GM23248 (cell line): ENCODE measurements at regions not wholly inside any gene's neighbourhood (a gene's known extent, or its start where the extent isn't known, plus 50 kb on each side); places are given as distances from the start of the nearest gene placed in this dataset.

Source experiments
- DNase-seq: peaks from one replicate; pipeline ENCODE4 v3.0.0-alpha.2; 2015
- H2AFZ ChIP-seq: fragments of 200-600 bp; sonication (generic); 2 replicates; pipeline ENCODE4 v1.6.1; 2016; ENCODE audit warnings: antibody characterized with exemption
- H3F3A ChIP-seq: fragments of 200-600 bp; sonication (generic); 2 replicates; pipeline ENCODE4 v1.6.1; 2016; ENCODE audit warnings: mild to moderate bottlenecking, antibody characterized with exemption, mixed run types; ENCODE audit not compliant: insufficient read depth
- H3K27ac ChIP-seq: fragments of 200-600 bp; sonication (generic); 2 replicates; pipeline ENCODE4 v1.5.1; 2016; ENCODE audit warnings: mild to moderate bottlenecking
- H3K27me3 ChIP-seq: fragments of 200-600 bp; sonication (generic); replicated peaks from 2 replicates; pipeline ENCODE4 v1.6.1; 2016; ENCODE audit warnings: mild to moderate bottlenecking; ENCODE audit not compliant: insufficient read depth
- H3K36me3 ChIP-seq: fragments of 200-600 bp; sonication (generic); 2 replicates; pipeline ENCODE4 v1.6.1; 2016; ENCODE audit warnings: low read depth, mild to moderate bottlenecking
- H3K4me1 ChIP-seq: fragments of 200-600 bp; sonication (generic); 2 replicates; pipeline ENCODE4 v1.6.1; 2016; ENCODE audit warnings: mild to moderate bottlenecking; ENCODE audit not compliant: insufficient read depth
- H3K4me2 ChIP-seq: fragments of 200-600 bp; sonication (generic); one replicate; pipeline ENCODE4 v1.6.1; 2016; ENCODE audit warnings: mild to moderate bottlenecking; ENCODE audit not compliant: unreplicated experiment
- H3K4me3 ChIP-seq: fragments of 200-600 bp; sonication (generic); 2 replicates; pipeline ENCODE4 v1.5.1; 2016; ENCODE audit warnings: mild to moderate bottlenecking
- H3K79me2 ChIP-seq: fragments of 200-600 bp; sonication (generic); 2 replicates; pipeline ENCODE4 v1.6.1; 2016; ENCODE audit warnings: mild to moderate bottlenecking; ENCODE audit not compliant: insufficient read depth
- H3K9ac ChIP-seq: fragments of 200-600 bp; sonication (generic); 2 replicates; pipeline ENCODE4 v1.6.1; 2016; ENCODE audit warnings: mild to moderate bottlenecking
- H3K9me2 ChIP-seq: fragments of 200-600 bp; sonication (generic); 2 replicates; pipeline ENCODE4 v1.6.1; 2016; ENCODE audit warnings: mixed run types, mild to moderate bottlenecking, moderate library complexity; ENCODE audit not compliant: insufficient read depth
- H3K9me3 ChIP-seq: fragments of 200-600 bp; sonication (generic); one replicate; pipeline ENCODE4 v1.6.1; 2017; ENCODE audit warnings: low read depth
- H4K20me1 ChIP-seq: fragments of 200-600 bp; sonication (generic); 2 replicates; pipeline ENCODE4 v1.6.0; 2016; ENCODE audit not compliant: insufficient read depth
- EZH2 ChIP-seq: fragments of 200-600 bp; sonication (generic); IDR thresholded peaks from 2 replicates; pipeline ENCODE4 v1.6.1; 2018; ENCODE audit warnings: antibody characterized with exemption, mild to moderate bottlenecking; ENCODE audit not compliant: insufficient read depth, poor library complexity, severe bottlenecking
- EZH2phosphoT487 ChIP-seq: fragments of 200-600 bp; sonication (generic); IDR thresholded peaks from 2 replicates; pipeline ENCODE4 v1.6.1; 2018; ENCODE audit warnings: antibody characterized with exemption, moderate library complexity, mild to moderate bottlenecking, low read depth; ENCODE audit not compliant: insufficient read depth
- WGBS, 2 experiments: methylation state at CpG; one replicate each; pipeline ENCODE4 v1.1.6; 2015 to 2017; ENCODE audit warnings: low lambda C conversion rate in 2 of 2, low coverage in 1 of 2; ENCODE audit errors: missing lambda C conversion rate in 2 of 2; 5-methylcytosine and 5-hydroxymethylcytosine counted together
- in situ Hi-C: fragments of 300-500 bp; cut with MboI; formaldehyde crosslinking; loops from 2 replicates; pipeline ENCODE4 v1.15.0; 2020

GRCh38 chr19:29048873-29049272, 164.1 kb downstream of the UQCRFS1 start:
- no peaks in the 10 kb centered on the region for H3K9me2 ChIP-seq
- WGBS, 2 experiments, result 31 to 44% methylated on average over 5 of the region's 5 CpGs
- H3K4me2 ChIP-seq, result no peak overlapping the region
- no peak overlapping the region for H3K27ac ChIP-seq
- no peaks in the 10 kb centered on the region for H3K27me3 ChIP-seq
- no peaks in the 10 kb centered on the region for H3K79me2 ChIP-seq
- H2AFZ ChIP-seq, result no peak overlapping the region
- in situ Hi-C loops, result no loop called here
- no peaks in the 10 kb centered on the region for H3K36me3 ChIP-seq
- no peaks in the 10 kb centered on the region for H3F3A ChIP-seq
- DNase-seq, result no peak
- no peak overlapping the region for H3K4me3 ChIP-seq
- TF ChIP-seq EZH2phosphoT487 (no peak), EZH2 (no peak)
- no peaks in the 10 kb centered on the region for H4K20me1 ChIP-seq
- H3K4me1 ChIP-seq, result no peaks in the 10 kb centered on the region
- no peak overlapping the region for H3K9ac ChIP-seq
- H3K9me3 ChIP-seq, result no peaks in the 10 kb centered on the region

GRCh38 chr19:29045679-29046254, 167.2 kb downstream of the UQCRFS1 start:
- Histone ChIP-seq H3K79me2 (no peaks in the 10 kb centered on the region), H3K9ac (no peak overlapping the region), H3K27me3 (no peaks in the 10 kb centered on the region), H4K20me1 (no peaks in the 10 kb centered on the region), H3K9me2 (no peaks in the 10 kb centered on the region), H3F3A (no peaks in the 10 kb centered on the region), H3K4me1 (no peaks in the 10 kb centered on the region), H3K36me3 (no peaks in the 10 kb centered on the region), H3K27ac (no peak overlapping the region), H2AFZ (no peak overlapping the region), H3K9me3 (no peaks in the 10 kb centered on the region), H3K4me3 (no peak overlapping the region), H3K4me2 (no peak overlapping the region)
- no peak for DNase-seq
- TF ChIP-seq EZH2phosphoT487, result no peak
- TF ChIP-seq EZH2, result no peak
- in situ Hi-C loops, result no loop called here
- 37 to 38% methylated on average over 7 of the region's 7 CpGs for WGBS, 2 experiments

GRCh38 chr19:29044037-29044436, 168.9 kb downstream of the UQCRFS1 start:
- WGBS, 2 experiments, result 37 to 44% methylated on average over 5 of the region's 5 CpGs
- in situ Hi-C loops, result no loop called here

GRCh38 chr19:29042450-29042849, 170.5 kb downstream of the UQCRFS1 start:
- Histone ChIP-seq H3K4me3 (no peak overlapping the region), H4K20me1 (no peaks in the 10 kb centered on the region), H3F3A (no peaks in the 10 kb centered on the region), H3K27me3 (no peaks in the 10 kb centered on the region), H3K79me2 (no peaks in the 10 kb centered on the region), H3K4me1 (no peaks in the 10 kb centered on the region), H3K4me2 (no peak overlapping the region), H3K9me2 (no peaks in the 10 kb centered on the region), H2AFZ (no peak overlapping the region), H3K36me3 (no peaks in the 10 kb centered on the region), H3K9ac (no peak overlapping the region), H3K27ac (no peak overlapping the region), H3K9me3 (no peaks in the 10 kb centered on the region)
- in situ Hi-C loops, result no loop called here
- 45 to 63% methylated on average over 2 of the region's 2 CpGs for WGBS, 2 experiments
- no peak for TF ChIP-seq EZH2phosphoT487
- no peak for TF ChIP-seq EZH2
- no peak for DNase-seq

More at GRCh38 chr19:29044037-29044436, 168.9 kb downstream of the UQCRFS1 start:
- no peak for TF ChIP-seq EZH2
- TF ChIP-seq EZH2phosphoT487, result no peak
- no peaks in the 10 kb centered on the region for H3K27me3 ChIP-seq
- H3K4me3 ChIP-seq, result no peak overlapping the region
- no peaks in the 10 kb centered on the region for H3K36me3 ChIP-seq
- no peak overlapping the region for H2AFZ ChIP-seq
- H3K9ac ChIP-seq, result no peak overlapping the region
- no peaks in the 10 kb centered on the region for H3F3A ChIP-seq
- H3K4me1 ChIP-seq, result no peaks in the 10 kb centered on the region
- H3K27ac ChIP-seq, result no peak overlapping the region
- H3K79me2 ChIP-seq, result no peaks in the 10 kb centered on the region
- no peaks in the 10 kb centered on the region for H3K9me3 ChIP-seq
- no peak overlapping the region for H3K4me2 ChIP-seq
- no peak for DNase-seq
- no peaks in the 10 kb centered on the region for H4K20me1 ChIP-seq
- H3K9me2 ChIP-seq, result no peaks in the 10 kb centered on the region

GRCh38 chr19:29040951-29041350, 172.0 kb downstream of the UQCRFS1 start:
- WGBS, 2 experiments, result 49 to 54% methylated on average over 6 of the region's 6 CpGs

More at GRCh38 chr19:29040951-29041350, 172.0 kb downstream of the UQCRFS1 start:
- no peaks in the 10 kb centered on the region for H3F3A ChIP-seq
- no peaks in the 10 kb centered on the region for H3K36me3 ChIP-seq
- H3K4me2 ChIP-seq, result no peak overlapping the region
- no peaks in the 10 kb centered on the region for H3K9me3 ChIP-seq
- no peaks in the 10 kb centered on the region for H3K9me2 ChIP-seq
- in situ Hi-C loops, result no loop called here
- no peaks in the 10 kb centered on the region for H3K4me1 ChIP-seq
- no peaks in the 10 kb centered on the region for H4K20me1 ChIP-seq
- DNase-seq, result no peak
- no peak overlapping the region for H3K4me3 ChIP-seq
- no peaks in the 10 kb centered on the region for H3K79me2 ChIP-seq
- no peak overlapping the region for H3K27ac ChIP-seq
- H3K27me3 ChIP-seq, result no peaks in the 10 kb centered on the region
- TF ChIP-seq EZH2phosphoT487, result no peak
- no peak overlapping the region for H2AFZ ChIP-seq
- H3K9ac ChIP-seq, result no peak overlapping the region
